VCaP (cell line): ENCODE measurements at regions not wholly inside any gene's neighbourhood (a gene's known extent, or its start where the extent isn't known, plus 50 kb on each side); places are given as distances from the start of the nearest gene placed in this dataset.

Source experiments
- H3K27ac ChIP-seq: fragments of 450-650 bp; 2 replicates; pipeline ENCODE4 v1.5.1; 2017
- TF ChIP-seq, protein P1 (sequence below): fragments of 450-650 bp; conservative IDR thresholded peaks from 2 replicates; pipeline ENCODE4 v1.5.1; 2017; ENCODE audit warnings: mild to moderate bottlenecking, moderate library complexity

DNA sequence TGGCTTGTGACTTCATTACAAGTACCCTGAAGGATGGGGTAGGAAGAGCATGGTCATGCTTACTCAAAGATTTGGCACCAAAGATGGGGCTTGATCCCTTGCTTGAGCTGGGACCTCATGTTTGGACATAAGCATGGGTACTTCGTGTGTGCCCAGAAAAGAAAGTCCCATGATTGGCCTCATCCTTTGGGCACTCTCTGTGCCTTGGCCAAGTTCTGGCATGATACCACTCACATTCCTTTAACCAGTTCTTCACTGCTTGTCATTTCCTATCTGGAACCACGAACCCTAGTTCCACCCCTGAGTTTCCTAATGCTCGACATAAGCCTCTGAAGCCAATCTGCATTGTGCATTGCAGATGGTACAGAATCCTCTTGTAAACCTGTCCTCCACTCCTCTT lies 107.0 kb downstream of the NAV1 start:
- TF ChIP-seq, protein P1, sequence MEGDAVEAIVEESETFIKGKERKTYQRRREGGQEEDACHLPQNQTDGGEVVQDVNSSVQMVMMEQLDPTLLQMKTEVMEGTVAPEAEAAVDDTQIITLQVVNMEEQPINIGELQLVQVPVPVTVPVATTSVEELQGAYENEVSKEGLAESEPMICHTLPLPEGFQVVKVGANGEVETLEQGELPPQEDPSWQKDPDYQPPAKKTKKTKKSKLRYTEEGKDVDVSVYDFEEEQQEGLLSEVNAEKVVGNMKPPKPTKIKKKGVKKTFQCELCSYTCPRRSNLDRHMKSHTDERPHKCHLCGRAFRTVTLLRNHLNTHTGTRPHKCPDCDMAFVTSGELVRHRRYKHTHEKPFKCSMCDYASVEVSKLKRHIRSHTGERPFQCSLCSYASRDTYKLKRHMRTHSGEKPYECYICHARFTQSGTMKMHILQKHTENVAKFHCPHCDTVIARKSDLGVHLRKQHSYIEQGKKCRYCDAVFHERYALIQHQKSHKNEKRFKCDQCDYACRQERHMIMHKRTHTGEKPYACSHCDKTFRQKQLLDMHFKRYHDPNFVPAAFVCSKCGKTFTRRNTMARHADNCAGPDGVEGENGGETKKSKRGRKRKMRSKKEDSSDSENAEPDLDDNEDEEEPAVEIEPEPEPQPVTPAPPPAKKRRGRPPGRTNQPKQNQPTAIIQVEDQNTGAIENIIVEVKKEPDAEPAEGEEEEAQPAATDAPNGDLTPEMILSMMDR = no peak
- H3K27ac ChIP-seq = no peak overlapping the region

DNA sequence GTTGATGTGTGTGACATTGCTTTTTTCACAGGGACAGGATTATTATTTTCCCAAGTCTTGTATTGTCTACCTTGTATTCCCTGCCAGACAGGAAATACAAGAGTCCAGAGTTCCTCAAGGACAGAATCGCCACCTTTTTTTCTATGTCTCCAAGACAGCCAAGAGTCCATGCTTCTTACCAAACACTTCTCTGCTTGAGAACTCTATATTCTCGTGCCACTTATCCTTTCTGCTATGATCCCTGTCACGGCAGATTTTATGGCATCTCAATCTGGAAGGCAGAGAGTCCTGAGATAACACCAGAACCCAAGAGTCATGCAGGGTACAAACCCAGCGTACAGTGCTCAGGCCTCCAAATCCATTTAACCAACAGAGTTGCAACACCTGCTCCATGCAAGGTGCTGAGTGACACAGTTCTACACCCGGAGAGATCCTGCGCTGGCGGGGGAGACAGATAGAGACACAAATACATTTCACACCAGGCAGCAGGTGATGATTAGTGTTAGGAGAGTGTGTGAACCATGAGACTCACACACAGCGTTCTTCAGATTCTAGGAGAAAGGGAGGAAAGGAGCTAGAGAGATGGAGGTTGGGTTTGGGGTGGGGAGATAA lies 107.6 kb downstream of the NAV1 start:
- no peak overlapping the region for H3K27ac ChIP-seq
- TF ChIP-seq, protein P1 = no peak

DNA sequence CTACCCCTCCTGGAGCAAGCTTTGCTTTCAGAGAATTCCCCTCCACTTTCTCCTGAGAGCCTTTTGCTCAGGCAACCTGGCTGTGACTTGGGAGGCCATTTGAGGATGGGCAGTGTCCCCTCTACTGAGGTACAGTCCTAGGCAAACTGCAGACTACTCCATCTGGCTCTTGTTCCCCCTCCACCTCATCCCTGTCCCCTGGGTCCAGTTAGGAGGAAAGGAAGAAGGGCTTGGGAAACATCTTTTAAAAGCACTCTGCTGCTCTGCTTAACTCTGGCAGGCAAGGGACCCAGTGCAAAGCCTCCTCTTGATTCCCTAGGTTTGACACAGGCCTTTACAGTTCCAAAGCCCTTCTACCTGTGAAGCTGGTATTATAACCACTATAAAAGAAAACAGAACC lies 108.2 kb downstream of the NAV1 start:
- TF ChIP-seq, protein P1 = no peak

DNA sequence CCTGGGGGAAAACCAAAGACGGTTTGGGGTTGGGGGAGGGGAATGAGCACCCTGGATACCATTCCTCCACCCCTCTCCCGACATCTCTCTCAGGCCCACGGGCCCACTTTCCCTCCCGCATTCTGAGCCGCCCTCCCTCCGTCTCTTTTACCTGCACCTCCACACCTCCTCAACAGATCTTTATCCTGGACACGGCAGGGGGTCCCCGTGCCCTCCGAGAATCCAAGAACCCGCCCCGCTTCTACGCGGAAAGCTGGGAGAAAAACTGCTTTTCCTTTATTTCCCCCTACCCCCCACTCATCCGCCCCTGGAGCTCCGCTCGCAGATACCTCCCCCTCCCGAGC lies 108.8 kb downstream of the NAV1 start:
- TF ChIP-seq, protein P1 = no peak
- H3K27ac ChIP-seq = peak overlapping the region; percentile 56

More for the DNA sequence above, 108.2 kb downstream of the NAV1 start:
- no peak overlapping the region for H3K27ac ChIP-seq

DNA sequence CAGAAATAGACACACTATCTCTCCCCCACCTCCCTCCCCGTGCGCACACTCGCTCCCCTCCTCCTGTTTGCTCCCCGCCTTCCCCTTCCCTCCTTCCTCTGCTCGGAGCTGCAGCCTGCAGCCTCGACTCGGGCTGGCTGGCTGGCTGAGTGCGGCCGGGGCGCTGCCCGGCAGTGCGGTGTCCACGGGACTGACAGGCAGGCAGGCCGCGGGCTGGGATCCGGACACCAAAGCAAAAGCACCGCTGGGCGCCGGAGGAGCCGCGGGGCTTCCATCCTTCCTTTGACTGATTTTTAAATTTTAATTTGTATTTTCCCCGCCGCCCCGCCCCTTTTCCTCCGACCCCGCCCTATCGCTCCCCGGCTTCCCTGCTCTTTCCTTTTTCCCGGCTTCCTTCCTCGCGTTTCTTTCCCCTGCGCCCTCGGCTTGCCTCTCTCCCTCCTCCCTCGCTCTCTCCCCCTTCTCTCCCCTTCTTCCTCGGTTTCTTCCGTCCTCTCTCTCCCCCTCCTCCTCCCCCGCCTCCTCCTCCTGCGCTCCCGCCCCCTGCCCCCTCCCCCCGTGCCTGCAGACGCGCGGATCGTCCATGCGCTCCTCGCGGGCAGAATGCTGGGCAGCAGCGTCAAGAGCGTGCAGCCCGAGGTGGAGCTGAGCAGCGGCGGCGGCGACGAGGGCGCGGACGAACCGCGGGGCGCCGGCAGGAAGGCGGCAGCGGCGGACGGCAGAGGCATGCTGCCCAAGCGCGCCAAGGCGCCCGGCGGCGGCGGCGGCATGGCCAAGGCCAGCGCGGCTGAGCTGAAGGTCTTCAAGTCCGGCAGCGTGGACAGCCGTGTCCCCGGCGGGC lies 109.4 kb downstream of the NAV1 start:
- peak overlapping the region; percentile 56 for H3K27ac ChIP-seq
- TF ChIP-seq, protein P1 = no peak

DNA sequence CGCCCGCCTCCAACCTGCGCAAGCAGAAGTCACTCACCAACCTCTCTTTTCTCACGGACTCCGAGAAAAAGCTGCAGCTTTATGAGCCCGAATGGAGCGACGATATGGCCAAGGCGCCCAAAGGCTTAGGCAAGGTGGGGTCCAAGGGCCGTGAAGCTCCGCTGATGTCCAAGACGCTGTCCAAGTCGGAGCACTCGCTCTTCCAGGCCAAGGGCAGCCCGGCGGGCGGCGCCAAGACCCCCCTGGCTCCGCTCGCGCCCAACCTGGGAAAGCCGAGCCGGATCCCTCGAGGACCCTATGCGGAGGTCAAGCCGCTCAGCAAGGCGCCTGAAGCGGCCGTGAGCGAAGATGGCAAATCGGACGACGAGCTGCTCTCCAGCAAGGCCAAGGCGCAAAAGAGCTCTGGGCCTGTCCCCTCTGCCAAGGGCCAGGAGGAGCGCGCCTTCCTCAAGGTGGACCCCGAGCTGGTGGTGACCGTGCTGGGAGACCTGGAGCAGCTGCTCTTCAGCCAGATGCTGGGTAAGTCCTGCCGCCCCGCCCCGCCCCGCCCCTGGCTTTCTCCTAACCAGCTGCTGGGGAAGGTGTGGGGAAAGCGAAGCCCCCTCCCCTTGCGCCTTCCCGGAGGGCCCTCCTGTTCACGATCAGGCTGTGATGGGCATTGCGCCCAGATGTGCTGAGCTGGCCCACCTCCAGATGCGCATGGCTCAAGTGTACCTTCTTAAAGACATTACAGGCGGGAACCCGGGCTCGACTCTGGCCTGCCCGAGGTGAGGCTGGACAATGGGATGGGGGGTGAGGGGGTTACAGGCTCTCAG lies 110.2 kb downstream of the NAV1 start:
- H3K27ac ChIP-seq = peak overlapping the region; percentile 56
- TF ChIP-seq, protein P1 = no peak
